Esophagus muscularis mucosa (tissue), 4 donors: ENCODE measurements at regions not wholly inside any gene's neighbourhood (a gene's known extent, or its start where the extent isn't known, plus 50 kb on each side); places are given as distances from the start of the nearest gene placed in this dataset.

Experiments used
- CTCF ChIP-seq, 3 experiments: fragments of 200-600 bp in 2 of 3; fragments of 450-650 bp in 1 of 3; sonication (generic) in 2 of 3; IDR thresholded peaks; one replicate each; pipeline ENCODE4 v1.5.1; 2017 to 2019; ENCODE audit warnings: antibody characterized with exemption in 3 of 3, mild to moderate bottlenecking in 2 of 3, moderate library complexity in 1 of 3
- EP300 ChIP-seq: sonication (generic); formaldehyde crosslinking; IDR thresholded peaks from one replicate; pipeline ENCODE4 v1.6.1; 2017; ENCODE audit warnings: antibody characterized with exemption
- POLR2A ChIP-seq: fragments of 450-650 bp; IDR thresholded peaks from one replicate; pipeline ENCODE4 v1.6.1; 2017; ENCODE audit warnings: antibody characterized with exemption, moderate library complexity, mild to moderate bottlenecking, low read depth

- no peak for TF ChIP-seq POLR2A
- no peak for TF ChIP-seq CTCF (IDR thresholded peaks at IDR 0.05)
- no peak for TF ChIP-seq EP300
Measured at GRCh38 chr6:241336-241865, 50.9 kb upstream of the DUSP22 start.
